DOHH2 (cell line): ENCODE measurements at regions not wholly inside any gene's neighbourhood (a gene's known extent, or its start where the extent isn't known, plus 50 kb on each side); places are given as distances from the start of the nearest gene placed in this dataset.

Experiments
- EZH2phosphoT487 ChIP-seq: fragments of 200-600 bp; sonication (generic); IDR thresholded peaks from 2 replicates; pipeline ENCODE4 v1.6.1; 2017; ENCODE audit warnings: borderline replicate concordance, mild to moderate bottlenecking, antibody characterized with exemption, low read length, moderate library complexity, mixed read lengths
- TF ChIP-seq, protein P1 (sequence below): fragments of 200-600 bp; sonication (generic); IDR thresholded peaks from one replicate; pipeline ENCODE4 v1.5.1; 2014; ENCODE audit warnings: antibody characterized with exemption, mild to moderate bottlenecking, low read depth, low read length; ENCODE audit not compliant: poor library complexity, severe bottlenecking

DNA sequence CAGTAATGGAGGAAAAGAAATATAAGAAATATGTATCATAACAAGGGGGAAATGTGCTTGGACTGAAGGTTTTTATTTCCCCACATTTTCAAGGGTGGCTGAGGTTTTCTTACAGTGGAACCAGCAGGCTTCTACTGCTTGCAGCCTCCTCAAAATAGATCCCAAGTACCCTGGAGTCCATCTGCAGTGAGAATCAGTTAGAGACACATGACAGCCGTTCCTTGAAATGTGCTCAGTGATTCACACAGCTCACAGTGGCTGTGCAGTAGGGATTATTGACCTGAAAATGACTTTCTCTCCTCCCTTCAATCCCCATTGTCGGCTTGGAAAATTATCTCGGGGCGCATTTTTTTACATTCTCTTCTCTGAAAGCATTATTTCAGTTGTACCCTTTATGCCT is 832.0 kb downstream of the TLR4 start:
- TF ChIP-seq, protein P1, sequence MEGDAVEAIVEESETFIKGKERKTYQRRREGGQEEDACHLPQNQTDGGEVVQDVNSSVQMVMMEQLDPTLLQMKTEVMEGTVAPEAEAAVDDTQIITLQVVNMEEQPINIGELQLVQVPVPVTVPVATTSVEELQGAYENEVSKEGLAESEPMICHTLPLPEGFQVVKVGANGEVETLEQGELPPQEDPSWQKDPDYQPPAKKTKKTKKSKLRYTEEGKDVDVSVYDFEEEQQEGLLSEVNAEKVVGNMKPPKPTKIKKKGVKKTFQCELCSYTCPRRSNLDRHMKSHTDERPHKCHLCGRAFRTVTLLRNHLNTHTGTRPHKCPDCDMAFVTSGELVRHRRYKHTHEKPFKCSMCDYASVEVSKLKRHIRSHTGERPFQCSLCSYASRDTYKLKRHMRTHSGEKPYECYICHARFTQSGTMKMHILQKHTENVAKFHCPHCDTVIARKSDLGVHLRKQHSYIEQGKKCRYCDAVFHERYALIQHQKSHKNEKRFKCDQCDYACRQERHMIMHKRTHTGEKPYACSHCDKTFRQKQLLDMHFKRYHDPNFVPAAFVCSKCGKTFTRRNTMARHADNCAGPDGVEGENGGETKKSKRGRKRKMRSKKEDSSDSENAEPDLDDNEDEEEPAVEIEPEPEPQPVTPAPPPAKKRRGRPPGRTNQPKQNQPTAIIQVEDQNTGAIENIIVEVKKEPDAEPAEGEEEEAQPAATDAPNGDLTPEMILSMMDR = no peak
- no peak for TF ChIP-seq EZH2phosphoT487
